ENCODE measurements at regions not wholly inside any gene's neighbourhood (a gene's known extent, or its start where the extent isn't known, plus 50 kb on each side); places are given as distances from the start of the nearest gene placed in this dataset.

GRCh38 chr3:99143493-99143892 is 242.0 kb upstream of the DCBLD2 start:
- no peak overlapping the region for H3K4me3 ChIP-seq (ENCODE audit: low read depth, low read length, poor library complexity, severe bottlenecking)
- no TSS peak for BruUV-seq (replicated peaks)

GRCh38 chr3:99134986-99135385 is 233.5 kb upstream of the DCBLD2 start:
- ChIA-PET CTCF (no interaction called here), POLR2A (ENCODE audit: low non-redundant PET) (no interaction called here)
- no peaks in the 10 kb centered on the region for H3K4me1 ChIP-seq (ENCODE audit: insufficient read depth, low read length, poor library complexity, severe bottlenecking)
- BruUV-seq (replicated peaks) = no TSS peak
- H3K9me3 ChIP-seq (ENCODE audit: low read depth, low read length, poor library complexity, severe bottlenecking) = no peaks in the 10 kb centered on the region
- no peak for TF ChIP-seq CTCF (conservative IDR thresholded peaks at IDR 0.05; ENCODE audit: low read depth, low read length)
- no peak for TF ChIP-seq EZH2 (IDR thresholded peaks at IDR 0.05; ENCODE audit: borderline replicate concordance, low read depth, low read length, poor library complexity, severe bottlenecking)
- H3K27me3 ChIP-seq (replicated peaks; ENCODE audit: insufficient read depth, low read depth, low read length, poor library complexity) = no peaks in the 10 kb centered on the region
- no peaks in the 10 kb centered on the region for H3K36me3 ChIP-seq (ENCODE audit: insufficient read depth, low read length, poor library complexity, severe bottlenecking)
- H3K27ac ChIP-seq (ENCODE audit: low read depth, low read length, poor library complexity, severe bottlenecking) = no peak overlapping the region
- H3K4me3 ChIP-seq (ENCODE audit: low read depth, low read length, poor library complexity, severe bottlenecking) = no peak overlapping the region
- intact Hi-C loops (cut with micrococcal nuclease; ENCODE audit: unreplicated experiment) = no loop called here
- DNase-seq (ENCODE audit: low spot score) = no peak

More at GRCh38 chr3:99143493-99143892, 242.0 kb upstream of the DCBLD2 start:
- H3K9me3 ChIP-seq (ENCODE audit: low read depth, low read length, poor library complexity, severe bottlenecking) = no peaks in the 10 kb centered on the region
- no peak overlapping the region for H3K27ac ChIP-seq (ENCODE audit: low read depth, low read length, poor library complexity, severe bottlenecking)
- intact Hi-C loops (cut with micrococcal nuclease; ENCODE audit: unreplicated experiment) = no loop called here
- H3K36me3 ChIP-seq (ENCODE audit: insufficient read depth, low read length, poor library complexity, severe bottlenecking) = no peaks in the 10 kb centered on the region
- DNase-seq (ENCODE audit: low spot score) = no peak
- TF ChIP-seq CTCF (conservative IDR thresholded peaks at IDR 0.05; ENCODE audit: low read depth, low read length) = no peak
- TF ChIP-seq EZH2 (IDR thresholded peaks at IDR 0.05; ENCODE audit: borderline replicate concordance, low read depth, low read length, poor library complexity, severe bottlenecking) = no peak
- H3K4me1 ChIP-seq (ENCODE audit: insufficient read depth, low read length, poor library complexity, severe bottlenecking) = no peaks in the 10 kb centered on the region
- POLR2A ChIA-PET (ENCODE audit: low non-redundant PET) = interaction anchor here (0.6 kb wide), 1 partner anchor 14 kb away, joined by 3 read pairs; no protein-coding TSS in a partner anchor
- CTCF ChIA-PET = no interaction called here
- H3K27me3 ChIP-seq (replicated peaks; ENCODE audit: insufficient read depth, low read depth, low read length, poor library complexity) = no peaks in the 10 kb centered on the region

GRCh38 chr3:99131876-99132275 is 230.4 kb upstream of the DCBLD2 start:
- TF ChIP-seq EZH2 (IDR thresholded peaks at IDR 0.05; ENCODE audit: borderline replicate concordance, low read depth, low read length, poor library complexity, severe bottlenecking) = no peak
- Histone ChIP-seq H3K9me3 (ENCODE audit: low read depth, low read length, poor library complexity, severe bottlenecking) (no peaks in the 10 kb centered on the region), H3K36me3 (ENCODE audit: insufficient read depth, low read length, poor library complexity, severe bottlenecking) (no peaks in the 10 kb centered on the region), H3K27me3 (replicated peaks; ENCODE audit: insufficient read depth, low read depth, low read length, poor library complexity) (no peaks in the 10 kb centered on the region), H3K27ac (ENCODE audit: low read depth, low read length, poor library complexity, severe bottlenecking) (no peak overlapping the region), H3K4me3 (ENCODE audit: low read depth, low read length, poor library complexity, severe bottlenecking) (no peak overlapping the region), H3K4me1 (ENCODE audit: insufficient read depth, low read length, poor library complexity, severe bottlenecking) (no peaks in the 10 kb centered on the region)
- peak; percentile 17 for DNase-seq (ENCODE audit: low spot score)
- ChIA-PET POLR2A (ENCODE audit: low non-redundant PET) (no interaction called here), CTCF (interaction anchor here (0.6 kb wide), 1 partner anchor 367 kb away, joined by 5 read pairs; no protein-coding TSS in a partner anchor)
- no TSS peak for BruUV-seq (replicated peaks)
- intact Hi-C loops (cut with micrococcal nuclease; ENCODE audit: unreplicated experiment) = no loop called here
